H1 (cell line): ENCODE measurements at regions not wholly inside any gene's neighbourhood (a gene's known extent, or its start where the extent isn't known, plus 50 kb on each side); places are given as distances from the start of the nearest gene placed in this dataset.

Source experiments
- CTCF ChIA-PET: fragments of 300-600 bp; sonication (Branson Sonifier 250); formaldehyde crosslinking; loops from one replicate; lab custom pipeline; 2021; ENCODE audit not compliant: partially characterized antibody; lab: Charles Lee
- POLR2A ChIA-PET: fragments of 300-600 bp; sonication (Branson Sonifier 250); formaldehyde crosslinking; loops from one replicate; lab custom pipeline; 2021; ENCODE audit warnings: inconsistent platforms; ENCODE audit not compliant: partially characterized antibody; lab: Charles Lee
- DNase-seq, 2 experiments: peaks; one replicate each; pipeline versions ENCODE4 v3.0.0 to v3.0.0-alpha.2; 2010 to 2022; ENCODE audit warnings: low spot score in 2 of 2, low read depth in 1 of 2, mixed read lengths in 1 of 2
- FAIRE-seq: peaks from 2 replicates; lab custom pipeline; 2011; peaks lifted over from hg19 to GRCh38; lab: Jason Lieb, UNC
- H2AFZ ChIP-seq: 2 replicates; pipeline ENCODE4 v1.8.1; 2012; ENCODE audit warnings: low read length, inconsistent platforms
- H2AK5ac ChIP-seq: 2 replicates; pipeline ENCODE4 v1.6.1; 2013; ENCODE audit warnings: low read depth, low read length
- H2BK120ac ChIP-seq: replicated peaks from 2 replicates; pipeline ENCODE3; 2013; ENCODE audit warnings: low read depth, low read length, inconsistent platforms
- H2BK12ac ChIP-seq: 2 replicates; pipeline ENCODE4 v1.6.1; 2013; ENCODE audit warnings: low read depth, low read length
- H2BK15ac ChIP-seq: 2 replicates; pipeline ENCODE4 v1.6.1; 2013; ENCODE audit warnings: low read length
- H2BK20ac ChIP-seq: 2 replicates; pipeline ENCODE4 v1.6.1; 2013; ENCODE audit warnings: low read length
- H2BK5ac ChIP-seq: 2 replicates; pipeline ENCODE4 v1.6.1; 2013; ENCODE audit warnings: low read depth, low read length
- H3K14ac ChIP-seq: 2 replicates; pipeline ENCODE4 v1.6.1; 2013; ENCODE audit warnings: inconsistent platforms; ENCODE audit not compliant: insufficient read length
- H3K18ac ChIP-seq: 2 replicates; pipeline ENCODE4 v1.6.1; 2013; ENCODE audit warnings: low read length; ENCODE audit errors: extremely low read depth
- H3K23ac ChIP-seq: 2 replicates; pipeline ENCODE4 v1.6.1; 2013; ENCODE audit warnings: inconsistent platforms; ENCODE audit not compliant: insufficient read length
- H3K23me2 ChIP-seq: 2 replicates; pipeline ENCODE4 v1.6.1; 2013; ENCODE audit warnings: low read depth, low read length
- H3K27ac ChIP-seq: 2 replicates; pipeline ENCODE4 v1.6.1; 2011; ENCODE audit warnings: low read depth, low read length, inconsistent platforms
- H3K27me3 ChIP-seq, 4 experiments: replicated peaks in 1 of 4; 1 replicate in 1 of 4; 2 replicates in 3 of 4; pipeline versions ENCODE4 v1.6.1 to v1.8.1; 2011 to 2013; ENCODE audit warnings: low read length in 3 of 4, mild to moderate bottlenecking in 3 of 4, inconsistent platforms in 2 of 4, mixed read lengths in 2 of 4, moderate library complexity in 1 of 4; ENCODE audit not compliant: control insufficient read depth in 3 of 4, insufficient read depth in 3 of 4; ENCODE audit errors: extremely low read depth in 1 of 4
- H3K36me3 ChIP-seq, 4 experiments: 2 replicates each; pipeline versions ENCODE4 v1.6.1 to v1.8.1; 2011 to 2013; ENCODE audit warnings: mild to moderate bottlenecking in 4 of 4, low read length in 3 of 4, moderate library complexity in 2 of 4, control low read depth in 1 of 4, inconsistent platforms in 1 of 4; ENCODE audit not compliant: insufficient read depth in 4 of 4, control insufficient read depth in 2 of 4
- H3K4ac ChIP-seq: replicated peaks from 2 replicates; pipeline ENCODE3; 2013; ENCODE audit warnings: low read length, low read depth, mixed read lengths, inconsistent platforms; ENCODE audit not compliant: insufficient read length
- H3K4me1 ChIP-seq, 4 experiments: replicated peaks in 1 of 4; 1 replicate in 1 of 4; 2 replicates in 3 of 4; pipeline versions ENCODE4 v1.6.1 to v1.8.1; 2011 to 2013; ENCODE audit warnings: low read length in 3 of 4, inconsistent platforms in 2 of 4, mixed read lengths in 1 of 4; ENCODE audit not compliant: insufficient read depth in 4 of 4, control insufficient read depth in 3 of 4
- H3K4me2 ChIP-seq, 2 experiments: 2 replicates each; pipeline versions ENCODE4 v1.6.1 to v1.8.1; 2011 to 2013; ENCODE audit warnings: low read depth in 2 of 2, low read length in 2 of 2, control low read depth in 1 of 2, inconsistent platforms in 1 of 2, mild to moderate bottlenecking in 1 of 2; ENCODE audit not compliant: insufficient read depth in 1 of 2
- H3K4me3 ChIP-seq, 4 experiments: fragments of 200-600, 300-600 bp in 1 of 4; sonication (generic), shearing (Covaris generic), sonication (Bioruptor Twin) in 1 of 4; 2 replicates each; pipeline versions ENCODE4 v1.5.1 to v1.8.1; 2011 to 2016; ENCODE audit warnings: low read length in 4 of 4, low read depth in 3 of 4, control low read depth in 2 of 4, inconsistent platforms in 2 of 4, mild to moderate bottlenecking in 2 of 4, mixed read lengths in 1 of 4, moderate library complexity in 1 of 4; ENCODE audit not compliant: insufficient read depth in 2 of 4; ENCODE audit errors: extremely low read depth in 1 of 4
- H3K56ac ChIP-seq: replicated peaks from 2 replicates; pipeline ENCODE3; 2013; ENCODE audit warnings: low read depth, mild to moderate bottlenecking, mixed read lengths, low read length, inconsistent platforms; ENCODE audit not compliant: insufficient read length
- H3K79me1 ChIP-seq: 2 replicates; pipeline ENCODE4 v1.6.1; 2013; ENCODE audit warnings: low read depth, low read length, control low read depth
- H3K79me2 ChIP-seq, 2 experiments: 2 replicates each; pipeline versions ENCODE4 v1.6.1 to v1.8.1; 2012 to 2013; ENCODE audit warnings: low read length in 2 of 2, mild to moderate bottlenecking in 2 of 2, inconsistent platforms in 1 of 2; ENCODE audit not compliant: insufficient read depth in 2 of 2, control insufficient read depth in 1 of 2
- H3K9ac ChIP-seq, 4 experiments: replicated peaks in 1 of 4; 1 replicate in 1 of 4; 2 replicates in 3 of 4; pipeline versions ENCODE4 v1.6.1 to v1.8.1; 2011 to 2013; ENCODE audit warnings: low read depth in 3 of 4, low read length in 3 of 4, control low read depth in 2 of 4, mild to moderate bottlenecking in 2 of 4, moderate library complexity in 2 of 4, inconsistent platforms in 1 of 4; ENCODE audit errors: extremely low read depth in 1 of 4
- H3K9me3 ChIP-seq, 2 experiments: 2 replicates each; pipeline versions ENCODE4 v1.6.1 to v1.8.1; 2012 to 2013; ENCODE audit warnings: mild to moderate bottlenecking in 2 of 2, moderate library complexity in 2 of 2, control low read depth in 1 of 2, inconsistent platforms in 1 of 2, low read depth in 1 of 2, low read length in 1 of 2, mixed read lengths in 1 of 2; ENCODE audit not compliant: insufficient read depth in 2 of 2
- H4K20me1 ChIP-seq, 2 experiments: replicated peaks in 1 of 2; 2 replicates each; pipeline versions ENCODE3 to v1.8.1; 2011 to 2013; ENCODE audit warnings: inconsistent platforms in 2 of 2, low read length in 2 of 2, mild to moderate bottlenecking in 1 of 2; ENCODE audit not compliant: insufficient read depth in 2 of 2, control insufficient read depth in 1 of 2
- H4K5ac ChIP-seq: 2 replicates; pipeline ENCODE4 v1.6.1; 2013; ENCODE audit warnings: low read length, low read depth, mixed read lengths, inconsistent platforms; ENCODE audit not compliant: insufficient read length
- H4K8ac ChIP-seq: 2 replicates; pipeline ENCODE4 v1.8.0; 2013; ENCODE audit warnings: mild to moderate bottlenecking, moderate library complexity, low read length, inconsistent platforms; ENCODE audit not compliant: insufficient read depth; ENCODE audit errors: extremely low read depth
- H4K91ac ChIP-seq: replicated peaks from 2 replicates; pipeline ENCODE3; 2013; ENCODE audit warnings: low read length, mixed read lengths, inconsistent platforms; ENCODE audit not compliant: insufficient read length
- CHD2 ChIP-seq: IDR thresholded peaks from 2 replicates; pipeline ENCODE4 v1.6.1; 2012; ENCODE audit warnings: low read length, improper control_type of control experiment
- CTBP2 ChIP-seq: IDR thresholded peaks from 2 replicates; pipeline ENCODE4 v1.7.0; 2011; ENCODE audit warnings: borderline replicate concordance, mild to moderate bottlenecking, moderate library complexity, mixed read lengths, low read length; ENCODE audit not compliant: insufficient read depth, insufficient read length
- JUND ChIP-seq: IDR thresholded peaks from 2 replicates; pipeline ENCODE4 v1.6.1; 2011; ENCODE audit warnings: mild to moderate bottlenecking, improper control_type of control experiment, low read length
- MAX ChIP-seq: IDR thresholded peaks from 2 replicates; pipeline ENCODE4 v1.6.1; 2012; ENCODE audit warnings: inconsistent platforms
- NANOG ChIP-seq: IDR thresholded peaks from 2 replicates; pipeline ENCODE4 v1.6.1; 2011; ENCODE audit warnings: low read length, low read depth, mild to moderate bottlenecking, inconsistent platforms; ENCODE audit not compliant: insufficient read depth, poor library complexity, severe bottlenecking
- SIX5 ChIP-seq: IDR thresholded peaks from 2 replicates; pipeline ENCODE4 v1.6.1; 2011; ENCODE audit warnings: mild to moderate bottlenecking, low read depth, low read length
- SRF ChIP-seq: IDR thresholded peaks from 2 replicates; pipeline ENCODE4 v1.6.1; 2011; ENCODE audit warnings: mild to moderate bottlenecking, low read depth, low read length, moderate library complexity
- WGBS, 2 experiments: shearing (Covaris generic) in 1 of 2; methylation state at CpG; one replicate each; pipeline versions ENCODE4 v1.1.6 to v1.1.7; 2013 to 2015; ENCODE audit warnings: low lambda C conversion rate in 2 of 2, mixed read lengths in 2 of 2, inconsistent platforms in 1 of 2, low coverage in 1 of 2, missing lambda C conversion rate in 1 of 2; ENCODE audit not compliant: insufficient replicate concordance in 2 of 2, insufficient coverage in 1 of 2, insufficient read length in 1 of 2; ENCODE audit errors: extremely low coverage in 1 of 2, missing lambda C conversion rate in 1 of 2; 5-methylcytosine and 5-hydroxymethylcytosine counted together
- TF ChIP-seq, protein P1 (sequence below): IDR thresholded peaks from 2 replicates; pipeline ENCODE4 v1.6.1; 2011; ENCODE audit warnings: low read length, improper control_type of control experiment

GRCh38 chr18:4797002-4797685 is 342.0 kb upstream of the DLGAP1 start:
- Histone ChIP-seq H2AFZ (no peak overlapping the region), H3K56ac (no peak overlapping the region), H3K36me3 (no peaks in the 10 kb centered on the region), H3K4me3 (no peak overlapping the region), H4K20me1 (no peaks in the 10 kb centered on the region), H2BK20ac (no peak overlapping the region), H3K79me1 (no peaks in the 10 kb centered on the region), H2BK12ac (no peak overlapping the region), H3K23me2 (no peaks in the 10 kb centered on the region), H3K4me1 (no peaks in the 10 kb centered on the region), H4K5ac (no peak overlapping the region), H3K4me2 (no peak overlapping the region), H4K8ac (no peak overlapping the region), H2BK5ac (no peak overlapping the region), H3K9me3 (peaks cover 0 to 11% of the 10 kb centered on the region in 2 experiments; a peak in 1 of 4 replicates), H3K27ac (no peak overlapping the region), H2AK5ac (no peak overlapping the region), H3K14ac (peak overlapping the region; percentile 88), H3K23ac (no peak overlapping the region), H3K4ac (no peak overlapping the region), H3K18ac (no peak overlapping the region), H3K79me2 (no peaks in the 10 kb centered on the region), H3K27me3 (no peaks in the 10 kb centered on the region), H2BK120ac (no peak overlapping the region)
- no peak for DNase-seq
- FAIRE-seq = no peak
- WGBS, 2 experiments = 63% methylated on average over 3 of the region's 3 CpGs; no CpG with 5 or more reads in 1 of the 2 experiments
- CTCF ChIA-PET = no interaction called here
- POLR2A ChIA-PET = no interaction called here
- TF ChIP-seq NANOG (no peak), JUND (no peak), MAX (no peak), SIX5 (no peak), CHD2 (no peak), SRF (no peak), CTBP2 (no peak)
- TF ChIP-seq, protein P1, sequence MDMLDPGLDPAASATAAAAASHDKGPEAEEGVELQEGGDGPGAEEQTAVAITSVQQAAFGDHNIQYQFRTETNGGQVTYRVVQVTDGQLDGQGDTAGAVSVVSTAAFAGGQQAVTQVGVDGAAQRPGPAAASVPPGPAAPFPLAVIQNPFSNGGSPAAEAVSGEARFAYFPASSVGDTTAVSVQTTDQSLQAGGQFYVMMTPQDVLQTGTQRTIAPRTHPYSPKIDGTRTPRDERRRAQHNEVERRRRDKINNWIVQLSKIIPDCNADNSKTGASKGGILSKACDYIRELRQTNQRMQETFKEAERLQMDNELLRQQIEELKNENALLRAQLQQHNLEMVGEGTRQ = no peak
- TF ChIP-seq, all 59 proteins: peak for 0
- H3K9ac ChIP-seq = no peak overlapping the region
- H2BK15ac ChIP-seq = no peak overlapping the region
- H4K91ac ChIP-seq = no peak overlapping the region
